H9 (cell line): ENCODE measurements at regions not wholly inside any gene's neighbourhood (a gene's known extent, or its start where the extent isn't known, plus 50 kb on each side); places are given as distances from the start of the nearest gene placed in this dataset.

ENCODE experiments used
- DNase-seq: peaks from one replicate; pipeline ENCODE4 v3.0.0-alpha.2; 2017
- H2AFZ ChIP-seq: one replicate; pipeline ENCODE4 v1.6.1; 2013; ENCODE audit warnings: mild to moderate bottlenecking, low read length, control low read depth, moderate library complexity
- H2AK5ac ChIP-seq: 2 replicates; pipeline ENCODE4 v1.6.1; 2013; ENCODE audit warnings: low read length, control low read depth, mixed read lengths; ENCODE audit not compliant: insufficient read length
- H2BK120ac ChIP-seq: one replicate; pipeline ENCODE4 v1.6.1; 2013; ENCODE audit warnings: low read depth, mild to moderate bottlenecking, low read length, control low read depth, inconsistent platforms; ENCODE audit not compliant: poor library complexity, severe bottlenecking
- H2BK12ac ChIP-seq: 2 replicates; pipeline ENCODE4 v1.6.1; 2013; ENCODE audit warnings: low read length, control low read depth, mixed read lengths, low read depth; ENCODE audit not compliant: insufficient read length
- H2BK15ac ChIP-seq: 2 replicates; pipeline ENCODE4 v1.6.1; 2013; ENCODE audit warnings: low read depth, low read length, control low read depth
- H2BK20ac ChIP-seq: one replicate; pipeline ENCODE4 v1.6.1; 2013; ENCODE audit warnings: low read depth, mild to moderate bottlenecking, low read length, control low read depth, inconsistent platforms; ENCODE audit not compliant: poor library complexity, severe bottlenecking
- H2BK5ac ChIP-seq: 2 replicates; pipeline ENCODE4 v1.6.1; 2013; ENCODE audit warnings: low read length, control low read depth, mixed read lengths; ENCODE audit not compliant: insufficient read length
- H3K14ac ChIP-seq: 2 replicates; pipeline ENCODE4 v1.6.1; 2013; ENCODE audit warnings: low read length, control low read depth; ENCODE audit not compliant: insufficient read depth
- H3K18ac ChIP-seq: 2 replicates; pipeline ENCODE4 v1.6.1; 2013; ENCODE audit warnings: low read depth, mild to moderate bottlenecking, mixed read lengths, low read length, control low read depth; ENCODE audit not compliant: insufficient read length
- H3K23ac ChIP-seq: 2 replicates; pipeline ENCODE4 v1.6.1; 2013; ENCODE audit warnings: low read length, control low read depth, mixed read lengths, low read depth; ENCODE audit not compliant: insufficient read length
- H3K23me2 ChIP-seq: 2 replicates; pipeline ENCODE4 v1.6.1; 2013; ENCODE audit warnings: low read depth, mild to moderate bottlenecking, mixed read lengths, low read length, control low read depth; ENCODE audit not compliant: insufficient read length, poor library complexity, severe bottlenecking
- H3K27ac ChIP-seq: 2 replicates; pipeline ENCODE4 v1.5.1; 2013; ENCODE audit warnings: low read length, control low read depth, mixed read lengths, low read depth; ENCODE audit not compliant: insufficient read length
- H3K27me3 ChIP-seq: 2 replicates; pipeline ENCODE4 v1.6.1; 2013; ENCODE audit warnings: low read length, control low read depth, inconsistent platforms; ENCODE audit not compliant: insufficient read depth
- H3K4ac ChIP-seq: 2 replicates; pipeline ENCODE4 v1.6.1; 2013; ENCODE audit warnings: low read depth, mild to moderate bottlenecking, control low read depth, inconsistent platforms, low read length, moderate library complexity
- H3K4me1 ChIP-seq: 2 replicates; pipeline ENCODE4 v1.6.1; 2013; ENCODE audit warnings: low read length, control low read depth, inconsistent platforms; ENCODE audit not compliant: insufficient read depth
- H3K4me2 ChIP-seq: 2 replicates; pipeline ENCODE4 v1.6.1; 2013; ENCODE audit warnings: low read length, control low read depth, mixed read lengths; ENCODE audit not compliant: insufficient read length, insufficient read depth
- H3K56ac ChIP-seq: 2 replicates; pipeline ENCODE4 v1.6.1; 2013; ENCODE audit warnings: low read depth, mild to moderate bottlenecking, mixed read lengths, low read length, control low read depth; ENCODE audit not compliant: insufficient read length
- H3K79me1 ChIP-seq: 2 replicates; pipeline ENCODE4 v1.6.1; 2013; ENCODE audit warnings: low read depth, mild to moderate bottlenecking, moderate library complexity, low read length, control low read depth, inconsistent platforms; ENCODE audit not compliant: insufficient read depth, poor library complexity, severe bottlenecking
- H3K79me2 ChIP-seq: 2 replicates; pipeline ENCODE4 v1.6.1; 2013; ENCODE audit warnings: low read length, control low read depth, inconsistent platforms; ENCODE audit not compliant: insufficient read depth
- H3K9ac ChIP-seq: 2 replicates; pipeline ENCODE4 v1.6.1; 2013; ENCODE audit warnings: low read length, control low read depth, mixed read lengths; ENCODE audit not compliant: insufficient read length; ENCODE audit errors: extremely low read depth
- H3K9me3 ChIP-seq: one replicate; pipeline ENCODE4 v1.6.1; 2013; ENCODE audit warnings: low read depth, low read length, inconsistent platforms; ENCODE audit not compliant: control insufficient read depth
- H3T11ph ChIP-seq: one replicate; pipeline ENCODE4 v1.6.1; 2013; ENCODE audit warnings: mild to moderate bottlenecking, low read length, control low read depth, inconsistent platforms
- H4K20me1 ChIP-seq: one replicate; pipeline ENCODE4 v1.6.1; 2013; ENCODE audit not compliant: control insufficient read depth, insufficient read length, insufficient read depth
- H4K5ac ChIP-seq: 2 replicates; pipeline ENCODE4 v1.6.1; 2013; ENCODE audit warnings: low read depth, mild to moderate bottlenecking, mixed read lengths, low read length, control low read depth; ENCODE audit not compliant: insufficient read length
- H4K8ac ChIP-seq: replicated peaks from 2 replicates; pipeline ENCODE4 v1.6.1; 2013; ENCODE audit warnings: low read length, control low read depth, mixed read lengths, low read depth; ENCODE audit not compliant: insufficient read length
- H4K91ac ChIP-seq: 2 replicates; pipeline ENCODE4 v1.6.1; 2013; ENCODE audit warnings: low read depth, mild to moderate bottlenecking, moderate library complexity, mixed read lengths, low read length, control low read depth; ENCODE audit not compliant: insufficient read length
- H3K27ac Mint-ChIP-seq, 3 experiments: 2 replicates in 2 of 3; 3 replicates in 1 of 3; pipeline ENCODE4 v1.8.0; 2020 to 2021; ENCODE audit warnings: mixed read lengths in 3 of 3, mild to moderate bottlenecking in 1 of 3, moderate library complexity in 1 of 3
- H3K27me3 Mint-ChIP-seq: 2 replicates; pipeline ENCODE4 v1.8.0; 2021; ENCODE audit warnings: low read depth, mild to moderate bottlenecking, moderate library complexity, mixed read lengths
- H3K36me3 Mint-ChIP-seq, 3 experiments: 2 replicates in 2 of 3; 3 replicates in 1 of 3; pipeline ENCODE4 v1.8.0; 2020 to 2021; ENCODE audit warnings: low read depth in 3 of 3, mixed read lengths in 3 of 3; ENCODE audit not compliant: insufficient read depth in 1 of 3
- H3K4me1 Mint-ChIP-seq, 2 experiments: 2 replicates each; pipeline ENCODE4 v1.8.0; 2020; ENCODE audit warnings: mixed read lengths in 2 of 2
- H3K4me3 Mint-ChIP-seq, 2 experiments: 2 replicates in 1 of 2; 3 replicates in 1 of 2; pipeline ENCODE4 v1.8.0; 2020 to 2021; ENCODE audit warnings: mild to moderate bottlenecking in 2 of 2, mixed read lengths in 2 of 2, moderate library complexity in 1 of 2
- H3K9me3 Mint-ChIP-seq, 2 experiments: 2 replicates in 1 of 2; 3 replicates in 1 of 2; pipeline ENCODE4 v1.8.0; 2020; ENCODE audit warnings: mild to moderate bottlenecking in 2 of 2, mixed read lengths in 2 of 2, moderate library complexity in 1 of 2
- CTCF ChIP-seq: fragments of 200-600 bp; sonication (generic); conservative IDR thresholded peaks from 3 replicates; pipeline ENCODE4 v1.8.0; 2021; ENCODE audit warnings: antibody characterized with exemption, mild to moderate bottlenecking
- WGBS: extraction: QIAGEN DNeasy Blood & Tissue Kit; methylation state at CpG from one replicate; pipeline ENCODE4 v1.1.7; 2013; ENCODE audit warnings: missing lambda C conversion rate, low lambda C conversion rate, mixed read lengths; ENCODE audit not compliant: insufficient read length; ENCODE audit errors: extremely low coverage; 5-methylcytosine and 5-hydroxymethylcytosine counted together

DNA sequence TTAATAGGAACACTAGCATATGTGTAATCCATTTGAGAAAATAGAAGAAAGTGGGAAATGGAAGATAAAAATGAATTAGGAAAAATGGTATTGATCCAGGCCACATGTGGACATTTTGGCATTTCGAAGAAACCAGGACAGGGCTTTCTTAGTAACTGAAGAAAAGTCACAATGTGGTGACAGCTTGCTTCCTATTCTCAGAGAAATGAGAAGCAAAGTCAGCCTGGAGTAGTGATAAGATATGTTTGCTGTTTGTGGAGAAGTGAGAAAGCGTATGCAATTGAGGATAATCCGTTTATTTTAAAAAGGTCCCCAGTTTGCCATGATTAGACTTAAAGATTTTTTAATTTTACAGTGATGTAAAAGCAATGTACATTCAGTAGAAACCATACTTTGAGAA, 127.9 kb downstream of the SLITRK6 start:
- Histone ChIP-seq H3K56ac (no peak overlapping the region), H2BK12ac (no peak overlapping the region), H4K5ac (no peak overlapping the region), H3K27me3 (no peaks in the 10 kb centered on the region), H2BK5ac (no peak overlapping the region), H3K18ac (no peak overlapping the region), H3K79me2 (no peaks in the 10 kb centered on the region; the same call in 1 of the 2 replicates), H3K23ac (no peak overlapping the region), H3K9me3 (no peaks in the 10 kb centered on the region), H3K23me2 (no peaks in the 10 kb centered on the region), H3T11ph (no peak overlapping the region), H3K4me2 (no peak overlapping the region), H4K8ac (no peak overlapping the region), H3K27ac (no peak overlapping the region), H2BK15ac (no peak overlapping the region), H2AFZ (no peak overlapping the region), H2BK120ac (no peak overlapping the region), H3K9ac (no peak overlapping the region), H4K91ac (no peak overlapping the region), H3K4ac (no peak overlapping the region), H4K20me1 (no peaks in the 10 kb centered on the region), H3K4me1 (no peaks in the 10 kb centered on the region), H3K14ac (no peak overlapping the region), H3K79me1 (no peaks in the 10 kb centered on the region), H2AK5ac (no peak overlapping the region), H2BK20ac (no peak overlapping the region)
- Mint-ChIP-seq H3K36me3 (peaks cover 7 to 17% (median 12%) of the 10 kb centered on the region in 3 experiments), H3K4me1 (peaks cover 17 to 18% of the 10 kb centered on the region in 2 experiments), H3K27me3 (no peaks in the 10 kb centered on the region), H3K9me3 (peaks cover 13 to 14% of the 10 kb centered on the region in 2 experiments), H3K4me3 (no peak overlapping the region), H3K27ac (no peak overlapping the region)
- no peak for TF ChIP-seq CTCF
- WGBS = no CpG with 5 or more reads among the region's 3 CpGs
- no peak for DNase-seq
